ENCODE measurements at regions not wholly inside any gene's neighbourhood (a gene's known extent, or its start where the extent isn't known, plus 50 kb on each side); places are given as distances from the start of the nearest gene placed in this dataset.

DNA sequence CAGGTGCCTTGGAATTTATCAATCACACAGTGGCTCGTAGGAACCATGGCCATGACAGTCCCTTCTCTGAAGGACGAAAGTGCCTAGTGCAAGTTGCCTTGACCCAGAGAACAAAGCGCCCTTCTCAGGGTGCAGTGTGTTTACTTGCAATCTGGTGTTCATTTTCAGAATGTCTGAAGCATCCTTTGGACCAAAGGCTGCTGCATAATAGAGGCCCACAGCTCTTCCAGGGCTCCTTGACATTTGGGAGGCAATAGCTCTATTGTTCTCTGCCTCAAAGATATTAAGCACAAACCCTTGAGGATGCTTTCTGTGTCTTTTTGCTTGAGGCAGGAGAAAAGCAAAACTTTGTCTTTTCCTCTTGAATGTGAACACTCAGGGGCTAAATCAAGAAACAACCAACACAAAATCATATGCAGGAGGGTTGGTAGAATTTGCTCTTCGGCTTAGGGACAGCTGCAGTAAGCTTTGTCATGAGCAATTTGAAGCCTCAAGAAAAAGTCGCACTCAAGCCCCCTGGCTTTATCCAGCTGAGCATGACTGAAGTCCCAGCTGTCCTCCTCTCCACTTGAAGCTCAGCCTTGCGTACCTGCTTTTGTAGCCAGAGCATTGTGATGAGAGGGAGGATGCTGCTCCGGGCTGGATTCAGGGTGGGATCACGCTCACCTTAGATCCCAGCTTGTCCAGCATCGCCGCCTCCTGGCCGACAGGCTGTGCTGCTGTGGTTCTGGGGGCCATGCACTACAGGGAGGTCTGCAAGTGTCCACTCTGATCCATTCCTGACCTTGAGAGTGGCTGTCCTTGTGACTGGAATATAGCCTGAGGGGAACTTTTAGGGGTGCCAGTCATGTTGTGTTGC lies 495.4 kb downstream of the CDH26 start:
- FAIRE-seq = no peak

GRCh38 chr20:60454491-60454890 lies 496.3 kb downstream of the CDH26 start:
- no peak for FAIRE-seq

- FAIRE-seq = no peak
These were observed 497.0 kb downstream of the CDH26 start for GRCh38 chr20:60455272-60455671.

- no peak for FAIRE-seq
These were observed 501.0 kb downstream of the CDH26 start for GRCh38 chr20:60459212-60459611.

DNA sequence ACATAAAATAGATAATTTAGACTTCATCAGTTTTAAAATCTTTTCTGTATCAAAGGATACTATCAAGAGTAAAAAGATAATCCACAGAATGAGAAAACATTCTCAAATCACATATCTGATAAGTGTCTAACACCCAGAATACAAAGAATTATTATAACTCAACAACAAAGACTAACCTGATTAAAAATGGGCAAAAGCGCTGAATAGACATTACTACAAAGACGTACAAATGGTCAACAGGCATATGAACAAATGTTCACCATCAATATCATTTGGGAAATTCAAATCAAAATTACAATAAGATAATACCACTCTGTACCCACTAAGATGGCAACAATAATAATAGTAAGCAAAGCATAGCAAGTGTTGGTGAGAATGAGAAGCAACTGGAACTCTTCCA lies 503.8 kb downstream of the CDH26 start:
- FAIRE-seq = no peak

GRCh38 chr20:60463798-60464197 lies 505.6 kb downstream of the CDH26 start:
- FAIRE-seq = no peak

GRCh38 chr20:60465439-60465838 lies 507.2 kb downstream of the CDH26 start:
- no peak for FAIRE-seq

GRCh38 chr20:60465993-60466686 lies 507.9 kb downstream of the CDH26 start:
- FAIRE-seq = no peak

DNA sequence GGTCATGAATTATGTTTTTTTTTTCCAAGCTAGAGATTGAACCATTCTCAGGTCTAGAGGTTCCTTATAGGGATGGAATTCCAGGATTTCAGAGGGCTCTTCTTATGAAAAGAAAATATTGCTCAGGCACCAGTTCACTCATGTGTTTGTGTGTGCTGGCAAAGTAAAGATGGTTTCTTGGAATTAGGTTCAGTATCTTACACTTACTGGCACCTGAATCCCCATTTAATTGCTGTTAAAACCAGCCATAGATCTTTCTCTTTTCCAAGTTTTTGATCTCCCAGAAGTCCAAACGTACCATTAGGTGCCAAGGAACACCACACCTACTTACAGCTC lies 508.4 kb downstream of the CDH26 start:
- FAIRE-seq = no peak

DNA sequence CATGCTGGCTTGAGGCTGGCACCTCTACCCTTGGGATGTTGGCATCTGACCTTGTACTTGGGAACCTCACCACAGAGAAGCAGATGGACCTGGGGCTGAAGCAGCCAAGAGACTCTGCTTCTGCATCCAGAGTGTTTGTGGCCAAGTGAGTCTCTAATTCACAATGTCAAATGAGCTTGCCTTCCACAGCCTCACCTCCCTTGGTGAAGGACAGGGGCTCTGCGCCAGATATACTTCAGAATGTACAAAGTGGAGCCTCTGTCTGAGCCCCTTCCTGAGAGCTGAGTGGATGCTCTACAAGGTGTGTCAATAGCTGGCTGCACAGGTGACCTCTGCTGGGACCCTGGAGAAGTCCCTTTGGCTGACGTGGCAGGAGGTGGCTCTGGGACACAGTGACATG lies 508.9 kb downstream of the CDH26 start:
- FAIRE-seq = no peak

DNA sequence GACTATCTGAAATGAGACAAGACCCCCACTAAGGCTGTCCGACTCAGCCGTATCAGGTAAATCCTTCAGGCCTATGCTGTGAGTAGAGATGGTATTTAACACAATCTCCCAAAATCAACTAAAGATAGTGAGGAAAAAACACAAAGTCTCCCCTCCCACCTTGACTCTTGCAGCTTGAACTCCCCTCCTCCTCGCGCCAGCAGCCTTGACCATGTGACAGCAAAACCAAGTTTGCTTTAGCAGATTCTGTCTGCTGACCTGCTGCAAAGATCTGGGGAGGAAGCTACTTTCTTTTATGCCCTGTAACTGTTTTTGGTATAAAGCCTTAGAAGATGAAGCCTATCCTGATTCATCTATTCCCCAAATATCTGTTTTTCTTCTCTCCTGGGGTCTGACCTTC lies 509.5 kb downstream of the CDH26 start:
- FAIRE-seq = no peak

DNA sequence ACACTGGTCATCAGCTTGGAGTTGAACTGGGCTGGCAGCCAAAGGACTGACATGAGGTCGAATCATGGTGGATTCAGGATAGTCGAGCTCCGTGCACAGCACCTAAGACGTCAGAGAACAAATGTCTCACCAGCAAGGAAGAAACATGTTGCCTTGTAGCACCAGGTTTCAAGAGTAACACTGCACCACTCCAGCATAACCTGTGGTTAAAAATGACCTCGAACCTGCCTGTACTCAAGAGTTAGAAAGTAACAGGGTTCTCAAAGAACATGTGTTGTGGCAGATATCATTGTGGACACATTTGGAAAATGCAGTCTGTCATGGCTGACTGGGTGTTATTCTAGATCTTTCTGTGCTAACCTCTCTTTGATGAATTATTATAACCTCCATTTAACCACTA lies 511.6 kb downstream of the CDH26 start:
- FAIRE-seq = no peak

- FAIRE-seq = no peak
These were observed 512.1 kb downstream of the CDH26 start for GRCh38 chr20:60470366-60470765.

GRCh38 chr20:60473211-60473610 lies 515.0 kb downstream of the CDH26 start:
- no peak for FAIRE-seq

GRCh38 chr20:60474385-60474910 lies 516.2 kb downstream of the CDH26 start:
- FAIRE-seq = no peak

DNA sequence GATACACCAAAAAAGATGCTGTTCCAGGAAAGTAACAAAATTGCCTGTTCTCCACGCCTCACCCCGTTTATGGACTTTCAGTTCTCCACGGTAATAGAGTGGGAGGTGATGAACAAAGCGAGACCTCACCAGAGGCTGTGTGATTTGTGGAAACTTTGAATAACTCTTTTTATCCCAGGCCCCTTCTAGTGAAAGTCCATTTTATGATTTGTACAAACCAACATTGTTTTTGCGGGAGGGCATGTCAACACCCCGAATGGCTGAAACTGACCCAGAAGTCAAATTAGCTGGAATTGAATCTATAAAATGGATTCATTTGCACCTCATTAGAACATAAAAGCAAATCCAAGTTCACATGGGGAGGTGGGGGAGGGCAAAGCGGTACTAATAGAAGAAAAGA lies 517.8 kb downstream of the CDH26 start:
- FAIRE-seq = no peak

DNA sequence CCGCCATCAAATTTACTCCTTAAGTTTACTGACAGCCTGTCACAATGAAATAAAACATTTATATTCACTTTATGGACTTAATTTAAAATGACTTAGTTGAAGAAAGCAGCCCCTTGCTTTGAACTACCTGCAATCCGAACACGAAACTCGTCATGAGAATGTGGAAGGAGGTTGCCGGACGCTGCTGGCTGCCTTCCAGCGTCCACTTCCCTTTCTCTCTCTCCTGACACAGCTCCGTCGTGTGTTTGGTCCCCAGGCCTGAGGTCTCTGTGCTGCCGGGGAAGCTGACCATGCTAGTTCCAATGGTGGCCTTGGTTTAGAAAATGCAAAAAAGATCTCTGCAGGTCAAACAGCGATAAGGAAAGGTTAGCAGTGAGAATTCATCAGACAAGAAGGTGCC lies 519.7 kb downstream of the CDH26 start:
- FAIRE-seq = no peak

- FAIRE-seq = no peak
These were observed 520.3 kb downstream of the CDH26 start for GRCh38 chr20:60478533-60478932.

GRCh38 chr20:60480950-60481742 lies 522.9 kb downstream of the CDH26 start:
- FAIRE-seq = no peak

GRCh38 chr20:60481743-60482133 lies 523.5 kb downstream of the CDH26 start:
- no peak for FAIRE-seq

DNA sequence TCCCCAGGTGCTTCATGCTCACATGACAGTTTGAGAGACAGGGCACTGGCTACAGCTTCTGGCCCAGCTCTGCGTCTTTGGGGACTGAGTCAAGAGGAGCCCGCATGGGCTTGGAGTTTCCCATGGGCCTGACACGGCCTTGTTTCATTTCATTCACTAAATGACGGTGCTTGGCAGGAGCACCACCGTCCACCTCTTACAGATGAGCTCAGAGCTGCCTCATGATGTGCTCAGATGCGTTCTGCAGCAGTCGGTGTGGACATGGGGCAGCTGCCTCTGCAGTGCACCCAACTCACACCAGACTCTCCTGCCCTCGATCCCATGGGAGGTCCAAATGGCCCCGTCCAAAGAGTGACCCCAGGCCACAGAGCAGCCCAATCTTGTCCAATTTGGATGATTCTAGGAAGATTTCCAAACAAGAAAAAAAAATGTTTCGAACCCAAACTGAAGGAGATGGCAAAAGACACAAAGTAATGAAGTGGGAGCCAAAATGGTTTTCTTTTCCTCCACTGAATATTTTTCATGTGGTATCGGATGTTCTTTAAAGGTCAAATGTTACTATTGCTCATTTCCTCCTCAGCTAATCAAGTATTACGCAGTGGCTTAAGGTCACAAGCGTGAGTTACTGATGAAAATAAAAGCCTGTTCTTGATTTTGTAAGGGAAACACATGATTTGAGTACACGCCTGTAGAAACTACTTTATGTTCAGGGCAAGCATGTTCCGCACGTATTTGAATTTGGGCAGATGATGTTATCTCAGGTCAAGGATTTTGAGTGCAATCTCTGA lies 524.2 kb downstream of the CDH26 start:
- no peak for FAIRE-seq

GRCh38 chr20:60483371-60483770 lies 525.1 kb downstream of the CDH26 start:
- no peak for FAIRE-seq

- FAIRE-seq = no peak
These were observed 526.1 kb downstream of the CDH26 start for GRCh38 chr20:60484316-60484715.
